DOHH2 (cell line): ENCODE measurements at regions not wholly inside any gene's neighbourhood (a gene's known extent, or its start where the extent isn't known, plus 50 kb on each side); places are given as distances from the start of the nearest gene placed in this dataset.
A peak's percentile ranks its signal among the peaks of the same experiment; 100 is the strongest.

Source experiments
- CTCF ChIP-seq: fragments of 200-600 bp; sonication (generic); IDR thresholded peaks from one replicate; pipeline ENCODE4 v1.5.1; 2014; ENCODE audit warnings: antibody characterized with exemption, mild to moderate bottlenecking, low read depth, low read length; ENCODE audit not compliant: poor library complexity, severe bottlenecking
- EZH2phosphoT487 ChIP-seq: fragments of 200-600 bp; sonication (generic); IDR thresholded peaks from 2 replicates; pipeline ENCODE4 v1.6.1; 2017; ENCODE audit warnings: borderline replicate concordance, mild to moderate bottlenecking, antibody characterized with exemption, low read length, moderate library complexity, mixed read lengths

DNA sequence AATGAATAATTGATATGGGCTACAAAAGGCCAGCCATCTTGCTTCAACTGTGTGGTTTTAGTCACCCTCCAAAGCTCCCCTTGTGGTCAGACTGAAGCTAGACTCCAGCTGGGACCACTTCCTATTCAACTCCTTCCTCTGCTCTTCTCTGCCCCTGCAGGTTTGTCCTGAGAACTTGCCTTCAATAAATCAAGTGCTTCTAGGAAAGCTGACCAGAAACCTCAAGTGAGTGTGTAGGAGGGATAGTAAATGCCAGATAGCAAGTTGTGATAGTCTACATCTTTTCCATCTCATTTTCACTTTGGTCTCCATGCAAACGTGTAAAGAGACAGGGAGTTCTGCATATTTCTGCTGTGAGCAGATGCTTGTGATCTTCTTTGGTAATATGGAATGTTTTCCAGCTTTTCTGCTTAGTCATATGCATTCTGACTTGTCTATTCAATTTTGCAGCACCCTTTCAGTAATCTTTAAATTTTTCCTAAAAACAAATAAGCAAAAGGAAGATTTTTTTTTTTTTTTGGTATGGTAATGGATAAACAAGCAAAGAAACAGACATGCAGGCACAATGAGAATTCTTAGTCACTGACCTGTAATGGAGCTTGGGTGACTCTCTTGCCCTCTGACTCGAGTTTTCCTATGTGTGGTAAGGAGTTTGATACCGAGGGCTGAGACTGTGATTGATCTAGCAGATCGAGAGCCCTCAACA, 201.3 kb upstream of the BTBD3 start:
- TF ChIP-seq CTCF: peak; percentile 27
- no peak for TF ChIP-seq EZH2phosphoT487
